ENCODE measurements at regions not wholly inside any gene's neighbourhood (a gene's known extent, or its start where the extent isn't known, plus 50 kb on each side); places are given as distances from the start of the nearest gene placed in this dataset.
"Not testable (repeated sequence)": the region's sequence is repeated elsewhere in the genome, so short reads cannot be mapped to it uniquely, and the experiment has no call there.

DNA sequence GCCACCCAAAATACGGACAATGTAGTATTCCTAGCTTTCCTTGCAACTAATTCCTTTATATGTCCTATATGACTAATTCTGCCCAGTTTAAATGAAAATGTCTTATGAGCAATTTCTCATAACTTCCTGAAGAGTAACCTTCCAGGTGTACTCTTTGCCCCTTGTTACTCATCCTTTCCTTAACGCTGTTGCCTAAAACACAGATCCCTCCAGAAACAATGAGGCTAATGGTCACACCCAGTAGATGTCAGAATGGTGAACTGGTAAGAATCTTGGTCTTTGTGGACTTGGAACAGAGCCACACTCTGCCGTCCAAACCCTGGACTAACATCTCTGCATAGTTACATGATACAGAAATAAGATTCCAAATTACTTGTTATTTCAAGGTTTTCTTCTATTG lies 497.9 kb downstream of the IGSF11 start:
- TF ChIP-seq, protein P1, sequence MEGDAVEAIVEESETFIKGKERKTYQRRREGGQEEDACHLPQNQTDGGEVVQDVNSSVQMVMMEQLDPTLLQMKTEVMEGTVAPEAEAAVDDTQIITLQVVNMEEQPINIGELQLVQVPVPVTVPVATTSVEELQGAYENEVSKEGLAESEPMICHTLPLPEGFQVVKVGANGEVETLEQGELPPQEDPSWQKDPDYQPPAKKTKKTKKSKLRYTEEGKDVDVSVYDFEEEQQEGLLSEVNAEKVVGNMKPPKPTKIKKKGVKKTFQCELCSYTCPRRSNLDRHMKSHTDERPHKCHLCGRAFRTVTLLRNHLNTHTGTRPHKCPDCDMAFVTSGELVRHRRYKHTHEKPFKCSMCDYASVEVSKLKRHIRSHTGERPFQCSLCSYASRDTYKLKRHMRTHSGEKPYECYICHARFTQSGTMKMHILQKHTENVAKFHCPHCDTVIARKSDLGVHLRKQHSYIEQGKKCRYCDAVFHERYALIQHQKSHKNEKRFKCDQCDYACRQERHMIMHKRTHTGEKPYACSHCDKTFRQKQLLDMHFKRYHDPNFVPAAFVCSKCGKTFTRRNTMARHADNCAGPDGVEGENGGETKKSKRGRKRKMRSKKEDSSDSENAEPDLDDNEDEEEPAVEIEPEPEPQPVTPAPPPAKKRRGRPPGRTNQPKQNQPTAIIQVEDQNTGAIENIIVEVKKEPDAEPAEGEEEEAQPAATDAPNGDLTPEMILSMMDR (IDR thresholded peaks at IDR 0.05; ENCODE audit: insufficient read depth, missing control alignments) = no peak
- DNase-seq (ENCODE audit: insufficient read length, low spot score) = no peak
- FAIRE-seq = no peak

DNA sequence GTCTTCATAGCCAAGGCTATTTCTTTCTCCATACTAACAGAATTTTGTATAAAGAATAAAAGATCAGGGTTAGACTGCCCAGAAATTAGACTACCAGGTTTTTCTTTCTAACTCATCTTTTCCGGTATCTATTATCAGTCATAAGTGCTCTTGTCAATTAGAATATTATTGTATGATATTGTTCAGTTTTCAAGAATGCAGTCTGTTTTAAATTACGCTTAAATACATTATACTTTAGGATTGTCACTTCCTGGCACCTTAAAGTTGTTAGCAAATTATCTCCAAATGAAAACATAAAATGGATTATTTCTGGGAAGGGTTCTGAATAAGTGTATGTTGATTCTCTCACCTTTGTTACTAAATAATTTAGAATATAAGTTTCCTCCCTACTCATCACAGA lies 497.2 kb downstream of the IGSF11 start:
- DNase-seq (ENCODE audit: insufficient read length, low spot score) (no peak), FAIRE-seq (no peak)
- TF ChIP-seq, protein P1 (IDR thresholded peaks at IDR 0.05; ENCODE audit: insufficient read depth, missing control alignments) = no peak

DNA sequence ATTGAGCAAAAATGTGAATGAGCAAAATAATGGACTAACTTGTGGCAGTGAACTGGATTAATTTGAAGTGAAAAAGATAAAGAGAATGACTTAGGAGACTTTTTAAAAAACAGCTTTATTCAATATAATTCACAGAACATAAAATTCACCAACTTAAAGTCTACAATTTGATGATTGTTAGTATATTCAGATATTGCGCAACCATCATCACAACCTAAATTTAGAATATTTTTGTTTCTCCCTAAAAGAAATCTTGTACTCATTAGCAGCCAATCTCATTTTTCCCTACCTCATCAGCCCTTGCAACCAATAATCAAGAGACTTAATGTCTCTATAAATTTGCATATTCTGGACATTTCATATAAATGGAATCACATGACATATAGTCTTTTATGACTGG lies 496.5 kb downstream of the IGSF11 start:
- no peak for DNase-seq (ENCODE audit: insufficient read length, low spot score)
- no peak for FAIRE-seq
- TF ChIP-seq, protein P1 (IDR thresholded peaks at IDR 0.05; ENCODE audit: insufficient read depth, missing control alignments) = no peak

DNA sequence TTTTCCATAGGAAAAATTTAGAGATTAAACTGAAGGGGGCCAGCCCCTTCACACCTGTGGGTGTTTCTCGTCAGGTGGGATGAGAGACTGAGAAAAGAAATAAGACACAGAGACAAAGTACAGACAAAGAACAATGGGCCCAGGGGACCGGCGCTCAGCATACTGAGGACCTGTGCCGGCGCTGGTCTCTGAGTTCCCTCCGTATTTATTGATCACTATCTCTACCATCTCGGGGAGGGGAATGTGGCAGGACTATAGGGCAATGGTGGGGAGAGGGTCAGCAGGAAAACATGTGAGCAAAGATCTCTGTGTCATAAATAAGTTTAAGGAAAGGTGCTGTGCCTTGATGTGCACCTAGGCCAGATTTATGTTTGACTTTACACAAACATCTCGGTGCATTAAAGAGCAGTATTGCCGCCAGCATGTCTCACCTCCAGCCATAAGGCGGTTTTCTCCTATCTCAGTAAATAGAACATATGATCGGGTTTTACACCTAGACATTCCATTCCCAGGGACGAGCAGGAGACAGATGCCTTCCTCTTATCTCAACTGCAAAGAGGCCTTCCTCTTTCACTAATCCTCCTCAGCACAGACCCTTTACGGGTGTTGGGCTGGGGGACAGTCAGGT lies 494.7 kb downstream of the IGSF11 start:
- not testable (repeated sequence) for DNase-seq (ENCODE audit: insufficient read length, low spot score); FAIRE-seq

DNA sequence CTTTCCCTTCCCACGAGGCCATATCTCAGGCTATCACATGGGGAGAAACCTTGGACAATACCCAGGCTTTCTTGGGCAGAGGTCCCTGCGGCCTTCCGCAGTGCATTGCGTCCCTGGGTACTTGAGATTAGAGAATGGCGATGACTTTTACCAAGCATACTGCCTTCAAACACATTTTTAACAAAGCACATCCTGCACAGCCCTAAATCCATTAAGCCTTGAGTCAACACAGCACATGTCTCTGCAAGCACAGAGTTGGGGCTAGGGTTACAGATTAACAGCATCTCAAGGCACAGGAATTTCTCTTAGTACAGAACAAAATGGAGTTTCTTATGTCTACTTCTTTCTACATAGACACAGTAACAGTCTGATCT lies 494.2 kb downstream of the IGSF11 start:
- DNase-seq (ENCODE audit: insufficient read length, low spot score); FAIRE-seq: not testable (repeated sequence)

DNA sequence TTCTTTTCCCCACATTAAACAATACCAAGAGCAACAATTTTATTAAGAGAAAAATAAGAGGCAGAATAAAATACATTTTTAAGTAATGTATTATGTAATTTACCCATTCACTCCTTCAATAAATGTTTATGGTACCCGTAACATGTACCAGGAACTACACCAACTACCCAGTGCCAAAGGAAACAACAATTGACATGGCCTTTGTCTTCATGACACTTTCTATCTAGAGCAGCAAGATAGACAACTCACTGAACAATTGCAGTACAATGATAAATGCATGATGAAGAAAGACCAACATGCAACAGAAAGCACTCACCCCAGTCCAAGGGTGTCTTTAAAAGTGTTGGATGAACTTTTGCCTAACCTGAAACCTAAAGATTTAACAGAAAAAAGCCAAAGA lies 493.8 kb downstream of the IGSF11 start:
- DNase-seq (ENCODE audit: insufficient read length, low spot score) (no peak), FAIRE-seq (no peak)
- TF ChIP-seq, protein P1 (IDR thresholded peaks at IDR 0.05; ENCODE audit: insufficient read depth, missing control alignments) = no peak

DNA sequence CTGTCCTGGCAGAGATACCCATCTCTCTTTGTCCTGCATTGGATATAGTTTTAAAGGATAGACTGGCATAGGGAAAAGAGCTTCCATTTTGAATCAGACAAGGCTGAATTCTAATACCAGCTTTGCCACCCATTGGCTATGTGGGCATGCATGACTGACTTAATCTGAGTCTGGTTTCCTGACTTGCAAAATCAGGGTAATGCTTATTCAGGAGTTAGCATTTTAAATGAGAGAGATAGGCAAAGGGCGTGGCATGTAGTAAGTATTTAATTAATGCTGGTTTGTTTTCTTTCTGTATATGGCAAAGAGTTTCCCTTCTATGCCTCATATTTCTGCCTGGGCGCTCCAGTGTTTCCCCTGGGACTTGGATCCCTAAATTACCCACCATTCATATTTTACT lies 492.9 kb downstream of the IGSF11 start:
- TF ChIP-seq, protein P1 (IDR thresholded peaks at IDR 0.05; ENCODE audit: insufficient read depth, missing control alignments) = no peak
- FAIRE-seq = no peak
- DNase-seq (ENCODE audit: insufficient read length, low spot score) = no peak

DNA sequence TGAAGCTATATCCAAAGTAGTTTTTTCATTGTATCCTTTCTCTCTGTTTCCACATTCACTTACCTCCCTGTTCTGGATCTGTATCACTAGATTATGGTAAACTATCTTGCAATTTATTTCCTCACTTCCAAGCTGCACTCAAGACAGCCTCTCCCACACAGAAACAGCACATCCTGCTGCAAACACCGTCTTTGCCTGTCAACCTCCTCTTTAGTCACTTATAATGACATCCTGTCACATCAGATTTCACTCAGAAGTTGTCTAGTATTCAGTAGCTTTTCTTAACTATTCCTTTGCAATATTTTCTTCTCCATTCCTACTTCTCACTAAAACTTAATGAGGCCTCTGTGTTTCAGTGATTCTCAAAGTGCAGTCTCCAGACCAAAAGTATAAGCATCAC lies 490.8 kb downstream of the IGSF11 start:
- DNase-seq (ENCODE audit: insufficient read length, low spot score) (no peak), FAIRE-seq (no peak)
- TF ChIP-seq, protein P1 (IDR thresholded peaks at IDR 0.05; ENCODE audit: insufficient read depth, missing control alignments) = no peak
